ENCODE measurements at regions not wholly inside any gene's neighbourhood (a gene's known extent, or its start where the extent isn't known, plus 50 kb on each side); places are given as distances from the start of the nearest gene placed in this dataset.
"Not testable (repeated sequence)": the region's sequence is repeated elsewhere in the genome, so short reads cannot be mapped to it uniquely, and the experiment has no call there.

GRCh38 chr22:35178446-35178845 is 78.8 kb upstream of the HMGXB4 start:
- no peak for DNase-seq (ENCODE audit: low read depth in 4 of 4, low spot score in 1 of 4)

- DNase-seq (ENCODE audit: low read depth in 4 of 4, low spot score in 1 of 4), result no peak
Observed at GRCh38 chr22:35183917-35184316, 73.4 kb upstream of the HMGXB4 start.

- no peak for DNase-seq (ENCODE audit: low read depth in 4 of 4, low spot score in 1 of 4)
Observed at GRCh38 chr22:35186492-35186891, 70.8 kb upstream of the HMGXB4 start.

- not testable (repeated sequence) for DNase-seq (ENCODE audit: low read depth in 4 of 4, low spot score in 1 of 4)
Observed at GRCh38 chr22:35188930-35189329, 68.4 kb upstream of the HMGXB4 start.

GRCh38 chr22:35189559-35189958 is 67.7 kb upstream of the HMGXB4 start:
- DNase-seq (ENCODE audit: low read depth in 4 of 4, low spot score in 1 of 4), result no peak

GRCh38 chr22:35191412-35191811 is 65.9 kb upstream of the HMGXB4 start:
- DNase-seq (ENCODE audit: low read depth in 4 of 4, low spot score in 1 of 4), result no peak

GRCh38 chr22:35192129-35192918 is 65.0 kb upstream of the HMGXB4 start:
- no peak for DNase-seq (ENCODE audit: low read depth in 4 of 4, low spot score in 1 of 4)

GRCh38 chr22:35195226-35195625 is 62.1 kb upstream of the HMGXB4 start:
- DNase-seq (ENCODE audit: low read depth in 4 of 4, low spot score in 1 of 4), result no peak

- DNase-seq (ENCODE audit: low read depth in 4 of 4, low spot score in 1 of 4), result no peak
Observed at GRCh38 chr22:35195821-35196220, 61.5 kb upstream of the HMGXB4 start.

GRCh38 chr22:35197071-35197470 is 60.2 kb upstream of the HMGXB4 start:
- DNase-seq (ENCODE audit: low read depth in 4 of 4, low spot score in 1 of 4), result no peak

- DNase-seq (ENCODE audit: low read depth in 4 of 4, low spot score in 1 of 4), result no peak
Observed at GRCh38 chr22:35197886-35198285, 59.4 kb upstream of the HMGXB4 start.

- DNase-seq (ENCODE audit: low read depth in 4 of 4, low spot score in 1 of 4), result no peak
Observed at GRCh38 chr22:35198738-35199137, 58.6 kb upstream of the HMGXB4 start.

- DNase-seq (ENCODE audit: low read depth in 4 of 4, low spot score in 1 of 4), result no peak
Observed at GRCh38 chr22:35202376-35202775, 54.9 kb upstream of the HMGXB4 start.

- DNase-seq (ENCODE audit: low read depth in 4 of 4, low spot score in 1 of 4), result no peak
Observed at GRCh38 chr22:35203583-35203982, 53.7 kb upstream of the HMGXB4 start.

- no peak for DNase-seq (ENCODE audit: low read depth in 4 of 4, low spot score in 1 of 4)
Observed at GRCh38 chr22:35204807-35205775, 52.2 kb upstream of the HMGXB4 start.

GRCh38 chr22:35205961-35206360 is 51.3 kb upstream of the HMGXB4 start:
- DNase-seq (ENCODE audit: low read depth in 4 of 4, low spot score in 1 of 4), result no peak

GRCh38 chr22:35206889-35207288 is 50.4 kb upstream of the HMGXB4 start:
- no peak for DNase-seq (ENCODE audit: low read depth in 4 of 4, low spot score in 1 of 4)

Data from stimulated activated CD4-positive, alpha-beta T cell treated with anti-CD3 and anti-CD28 coated beads, Interleukin-1b, Interleukin-23, amount 100 ng/mL, for 24 hours (primary cell).